GM10266 (cell line): ENCODE measurements at regions not wholly inside any gene's neighbourhood (a gene's known extent, or its start where the extent isn't known, plus 50 kb on each side); places are given as distances from the start of the nearest gene placed in this dataset.
"Not testable (repeated sequence)": the region's sequence is repeated elsewhere in the genome, so short reads cannot be mapped to it uniquely, and the experiment has no call there.

Source experiments
- DNase-seq: peaks from one replicate; pipeline ENCODE4 v3.0.0; 2012; ENCODE audit errors: extremely low spot score
- CTCF ChIP-seq: IDR thresholded peaks from 2 replicates; pipeline ENCODE4 v1.5.1; 2012; ENCODE audit warnings: mild to moderate bottlenecking, low read depth; ENCODE audit not compliant: control insufficient read depth, insufficient read depth; ENCODE audit errors: missing control alignments

- no peak for TF ChIP-seq CTCF
- no peak for DNase-seq
Observed at GRCh38 chr1:199929556-199929955, 98.0 kb upstream of the NR5A2 start.

- DNase-seq: not testable (repeated sequence)
Observed at GRCh38 chr1:199930067-199930466, 97.4 kb upstream of the NR5A2 start.

GRCh38 chr1:199931666-199932377, 95.7 kb upstream of the NR5A2 start:
- DNase-seq: no peak
- TF ChIP-seq CTCF: no peak

- DNase-seq: no peak
- no peak for TF ChIP-seq CTCF
Observed at GRCh38 chr1:199932462-199932861, 95.0 kb upstream of the NR5A2 start.

GRCh38 chr1:199936441-199936840, 91.1 kb upstream of the NR5A2 start:
- no peak for TF ChIP-seq CTCF
- no peak for DNase-seq

- TF ChIP-seq CTCF: no peak
- no peak for DNase-seq
Observed at GRCh38 chr1:199937161-199937560, 90.3 kb upstream of the NR5A2 start.

- DNase-seq: no peak
- TF ChIP-seq CTCF: no peak
Observed at GRCh38 chr1:199937661-199938060, 89.8 kb upstream of the NR5A2 start.

GRCh38 chr1:199944986-199945385, 82.5 kb upstream of the NR5A2 start:
- DNase-seq: no peak

More at GRCh38 chr1:199944986-199945385, 82.5 kb upstream of the NR5A2 start:
- TF ChIP-seq CTCF: no peak
